ENCODE measurements at regions not wholly inside any gene's neighbourhood (a gene's known extent, or its start where the extent isn't known, plus 50 kb on each side); places are given as distances from the start of the nearest gene placed in this dataset.

- H3K27me3 ChIP-seq (ENCODE audit: control insufficient read depth, insufficient read depth, low read length) = no peaks in the 10 kb centered on the region
- H3K36me3 ChIP-seq (replicated peaks; ENCODE audit: control insufficient read depth, insufficient read depth, low read length) = no peaks in the 10 kb centered on the region
- H3K4me3 ChIP-seq (ENCODE audit: insufficient read depth, low read depth, low read length) = no peak overlapping the region
- DNase-seq = no peak
These were observed 77.6 kb upstream of the ADRA1B start for GRCh38 chr5:159838551-159839222.

- Histone ChIP-seq H3K27me3 (ENCODE audit: control insufficient read depth, insufficient read depth, low read length) (no peaks in the 10 kb centered on the region), H3K36me3 (replicated peaks; ENCODE audit: control insufficient read depth, insufficient read depth, low read length) (no peaks in the 10 kb centered on the region)
- no peak for DNase-seq
These were observed 71.8 kb upstream of the ADRA1B start for GRCh38 chr5:159844267-159845121.

GRCh38 chr5:159849437-159850083 lies 66.7 kb upstream of the ADRA1B start:
- no peak overlapping the region for H3K4me3 ChIP-seq (ENCODE audit: insufficient read depth, low read depth, low read length)
- no peaks in the 10 kb centered on the region for H3K36me3 ChIP-seq (replicated peaks; ENCODE audit: control insufficient read depth, insufficient read depth, low read length)
- no peak for DNase-seq
- no peaks in the 10 kb centered on the region for H3K27me3 ChIP-seq (ENCODE audit: control insufficient read depth, insufficient read depth, low read length)

More at GRCh38 chr5:159844267-159845121, 71.8 kb upstream of the ADRA1B start:
- no peak overlapping the region for H3K4me3 ChIP-seq (ENCODE audit: insufficient read depth, low read depth, low read length)

- no peaks in the 10 kb centered on the region for H3K27me3 ChIP-seq (ENCODE audit: control insufficient read depth, insufficient read depth, low read length)
- DNase-seq = peak; percentile 11
These were observed 66.1 kb upstream of the ADRA1B start for GRCh38 chr5:159850160-159850559.

GRCh38 chr5:159851053-159851452 lies 65.2 kb upstream of the ADRA1B start:
- no peak for DNase-seq

More at GRCh38 chr5:159850160-159850559, 66.1 kb upstream of the ADRA1B start:
- Histone ChIP-seq H3K36me3 (replicated peaks; ENCODE audit: control insufficient read depth, insufficient read depth, low read length) (no peaks in the 10 kb centered on the region), H3K4me3 (ENCODE audit: insufficient read depth, low read depth, low read length) (no peak overlapping the region)

GRCh38 chr5:159854916-159855315 lies 61.4 kb upstream of the ADRA1B start:
- DNase-seq = no peak
- H3K4me3 ChIP-seq (ENCODE audit: insufficient read depth, low read depth, low read length) = no peak overlapping the region
- no peaks in the 10 kb centered on the region for H3K36me3 ChIP-seq (replicated peaks; ENCODE audit: control insufficient read depth, insufficient read depth, low read length)
- no peaks in the 10 kb centered on the region for H3K27me3 ChIP-seq (ENCODE audit: control insufficient read depth, insufficient read depth, low read length)

More at GRCh38 chr5:159851053-159851452, 65.2 kb upstream of the ADRA1B start:
- no peaks in the 10 kb centered on the region for H3K36me3 ChIP-seq (replicated peaks; ENCODE audit: control insufficient read depth, insufficient read depth, low read length)
- H3K27me3 ChIP-seq (ENCODE audit: control insufficient read depth, insufficient read depth, low read length) = no peaks in the 10 kb centered on the region
- H3K4me3 ChIP-seq (ENCODE audit: insufficient read depth, low read depth, low read length) = no peak overlapping the region

- H3K4me3 ChIP-seq (ENCODE audit: insufficient read depth, low read depth, low read length) = no peak overlapping the region
- no peaks in the 10 kb centered on the region for H3K27me3 ChIP-seq (ENCODE audit: control insufficient read depth, insufficient read depth, low read length)
- DNase-seq = no peak
- H3K36me3 ChIP-seq (replicated peaks; ENCODE audit: control insufficient read depth, insufficient read depth, low read length) = no peaks in the 10 kb centered on the region
These were observed 60.6 kb upstream of the ADRA1B start for GRCh38 chr5:159855476-159856191.

GRCh38 chr5:159858871-159859270 lies 57.4 kb upstream of the ADRA1B start:
- DNase-seq = no peak

GRCh38 chr5:159861086-159861485 lies 55.2 kb upstream of the ADRA1B start:
- Histone ChIP-seq H3K36me3 (replicated peaks; ENCODE audit: control insufficient read depth, insufficient read depth, low read length) (no peaks in the 10 kb centered on the region), H3K27me3 (ENCODE audit: control insufficient read depth, insufficient read depth, low read length) (no peaks in the 10 kb centered on the region), H3K4me3 (ENCODE audit: insufficient read depth, low read depth, low read length) (no peak overlapping the region)
- DNase-seq = no peak

More at GRCh38 chr5:159858871-159859270, 57.4 kb upstream of the ADRA1B start:
- no peaks in the 10 kb centered on the region for H3K36me3 ChIP-seq (replicated peaks; ENCODE audit: control insufficient read depth, insufficient read depth, low read length)
- H3K4me3 ChIP-seq (ENCODE audit: insufficient read depth, low read depth, low read length) = no peak overlapping the region
- H3K27me3 ChIP-seq (ENCODE audit: control insufficient read depth, insufficient read depth, low read length) = no peaks in the 10 kb centered on the region

GRCh38 chr5:159864885-159865691 lies 51.2 kb upstream of the ADRA1B start:
- Histone ChIP-seq H3K36me3 (replicated peaks; ENCODE audit: control insufficient read depth, insufficient read depth, low read length) (no peaks in the 10 kb centered on the region), H3K27me3 (ENCODE audit: control insufficient read depth, insufficient read depth, low read length) (no peaks in the 10 kb centered on the region), H3K4me3 (ENCODE audit: insufficient read depth, low read depth, low read length) (no peak overlapping the region)
- DNase-seq = no peak

GRCh38 chr5:159866093-159866492 lies 50.2 kb upstream of the ADRA1B start:
- Histone ChIP-seq H3K36me3 (replicated peaks; ENCODE audit: control insufficient read depth, insufficient read depth, low read length) (no peaks in the 10 kb centered on the region), H3K4me3 (ENCODE audit: insufficient read depth, low read depth, low read length) (no peak overlapping the region), H3K27me3 (ENCODE audit: control insufficient read depth, insufficient read depth, low read length) (no peaks in the 10 kb centered on the region)
- DNase-seq = no peak

All from H7 (cell line).